Breast epithelium (tissue), 3 donors: ENCODE measurements at regions not wholly inside any gene's neighbourhood (a gene's known extent, or its start where the extent isn't known, plus 50 kb on each side); places are given as distances from the start of the nearest gene placed in this dataset.

Source experiments
- POLR2A ChIP-seq: fragments of 450-650 bp; IDR thresholded peaks from one replicate; pipeline ENCODE4 v1.6.1; 2016; ENCODE audit warnings: antibody characterized with exemption, mild to moderate bottlenecking, moderate library complexity
- POLR2AphosphoS5 ChIP-seq, 3 donors: sonication (generic); formaldehyde crosslinking; IDR thresholded peaks; one replicate each; pipeline ENCODE4 v1.6.1; 2017; ENCODE audit warnings: antibody characterized with exemption in 3 of 3
- TF ChIP-seq, protein P1 (sequence below), 3 donors: fragments of 450-650 bp; IDR thresholded peaks; one replicate each; pipeline ENCODE4 v1.5.1; 2016 to 2017; ENCODE audit warnings: antibody characterized with exemption in 3 of 3, mild to moderate bottlenecking in 3 of 3, moderate library complexity in 3 of 3

DNA sequence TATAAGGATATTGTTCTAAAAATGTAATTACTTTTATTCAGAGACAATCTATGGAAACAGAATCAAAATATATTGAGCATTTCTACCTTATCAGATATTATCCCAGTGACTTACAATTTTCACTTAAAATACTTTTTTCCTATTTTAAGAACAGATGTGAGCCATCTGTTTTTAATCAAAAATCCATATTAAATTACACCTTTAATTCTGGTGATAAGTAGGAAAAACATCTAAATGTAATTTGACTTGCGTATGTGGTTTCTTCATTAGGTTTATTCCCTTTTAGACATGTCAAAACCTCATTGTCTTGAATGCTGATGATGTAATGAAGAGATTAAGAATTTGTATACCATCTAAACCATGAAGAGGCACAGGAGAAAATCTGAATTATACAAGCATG, 1118.8 kb upstream of the TMPRSS15 start:
- TF ChIP-seq, protein P1, sequence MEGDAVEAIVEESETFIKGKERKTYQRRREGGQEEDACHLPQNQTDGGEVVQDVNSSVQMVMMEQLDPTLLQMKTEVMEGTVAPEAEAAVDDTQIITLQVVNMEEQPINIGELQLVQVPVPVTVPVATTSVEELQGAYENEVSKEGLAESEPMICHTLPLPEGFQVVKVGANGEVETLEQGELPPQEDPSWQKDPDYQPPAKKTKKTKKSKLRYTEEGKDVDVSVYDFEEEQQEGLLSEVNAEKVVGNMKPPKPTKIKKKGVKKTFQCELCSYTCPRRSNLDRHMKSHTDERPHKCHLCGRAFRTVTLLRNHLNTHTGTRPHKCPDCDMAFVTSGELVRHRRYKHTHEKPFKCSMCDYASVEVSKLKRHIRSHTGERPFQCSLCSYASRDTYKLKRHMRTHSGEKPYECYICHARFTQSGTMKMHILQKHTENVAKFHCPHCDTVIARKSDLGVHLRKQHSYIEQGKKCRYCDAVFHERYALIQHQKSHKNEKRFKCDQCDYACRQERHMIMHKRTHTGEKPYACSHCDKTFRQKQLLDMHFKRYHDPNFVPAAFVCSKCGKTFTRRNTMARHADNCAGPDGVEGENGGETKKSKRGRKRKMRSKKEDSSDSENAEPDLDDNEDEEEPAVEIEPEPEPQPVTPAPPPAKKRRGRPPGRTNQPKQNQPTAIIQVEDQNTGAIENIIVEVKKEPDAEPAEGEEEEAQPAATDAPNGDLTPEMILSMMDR (IDR thresholded peaks at IDR 0.05) = no peak
- TF ChIP-seq POLR2A (no peak), POLR2AphosphoS5 (IDR thresholded peaks at IDR 0.05) (no peak)
